Astrocyte of the cerebellum (primary cell): ENCODE measurements at regions not wholly inside any gene's neighbourhood (a gene's known extent, or its start where the extent isn't known, plus 50 kb on each side); places are given as distances from the start of the nearest gene placed in this dataset.
"Not testable (repeated sequence)": the region's sequence is repeated elsewhere in the genome, so short reads cannot be mapped to it uniquely, and the experiment has no call there.

ENCODE experiments used
- DNase-seq: peaks from one replicate; pipeline ENCODE4 v3.0.0-alpha.2; 2011; ENCODE audit warnings: low read depth
- H3K4me3 ChIP-seq: 2 replicates; pipeline ENCODE4 v1.5.1; 2011; ENCODE audit warnings: mild to moderate bottlenecking, low read depth, low read length, moderate library complexity
- in situ Hi-C: cut with HindIII; loops from 2 replicates; pipeline ENCODE4 v1.10.0; 2017; ENCODE audit warnings: low sequenced_read_pairs
- TF ChIP-seq, protein P1 (sequence below): IDR thresholded peaks from 2 replicates; pipeline ENCODE4 v1.5.1; 2012; ENCODE audit warnings: low read length, low read depth, moderate library complexity, mild to moderate bottlenecking; ENCODE audit errors: missing control alignments

- TF ChIP-seq, protein P1, sequence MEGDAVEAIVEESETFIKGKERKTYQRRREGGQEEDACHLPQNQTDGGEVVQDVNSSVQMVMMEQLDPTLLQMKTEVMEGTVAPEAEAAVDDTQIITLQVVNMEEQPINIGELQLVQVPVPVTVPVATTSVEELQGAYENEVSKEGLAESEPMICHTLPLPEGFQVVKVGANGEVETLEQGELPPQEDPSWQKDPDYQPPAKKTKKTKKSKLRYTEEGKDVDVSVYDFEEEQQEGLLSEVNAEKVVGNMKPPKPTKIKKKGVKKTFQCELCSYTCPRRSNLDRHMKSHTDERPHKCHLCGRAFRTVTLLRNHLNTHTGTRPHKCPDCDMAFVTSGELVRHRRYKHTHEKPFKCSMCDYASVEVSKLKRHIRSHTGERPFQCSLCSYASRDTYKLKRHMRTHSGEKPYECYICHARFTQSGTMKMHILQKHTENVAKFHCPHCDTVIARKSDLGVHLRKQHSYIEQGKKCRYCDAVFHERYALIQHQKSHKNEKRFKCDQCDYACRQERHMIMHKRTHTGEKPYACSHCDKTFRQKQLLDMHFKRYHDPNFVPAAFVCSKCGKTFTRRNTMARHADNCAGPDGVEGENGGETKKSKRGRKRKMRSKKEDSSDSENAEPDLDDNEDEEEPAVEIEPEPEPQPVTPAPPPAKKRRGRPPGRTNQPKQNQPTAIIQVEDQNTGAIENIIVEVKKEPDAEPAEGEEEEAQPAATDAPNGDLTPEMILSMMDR, result no peak
- in situ Hi-C loops, result no loop called here
- no peak overlapping the region for H3K4me3 ChIP-seq
- DNase-seq, result no peak
Measured at GRCh38 chr11:97072420-97072819, 682.6 kb downstream of the JRKL start.

- H3K4me3 ChIP-seq, in situ Hi-C loops, DNase-seq: not testable (repeated sequence)
Measured at GRCh38 chr11:97076666-97077065, 686.9 kb downstream of the JRKL start.

GRCh38 chr11:97078443-97078842 lies 688.6 kb downstream of the JRKL start:
- no peak for DNase-seq
- no peak overlapping the region for H3K4me3 ChIP-seq
- in situ Hi-C loops, result no loop called here
- TF ChIP-seq, protein P1, result no peak

DNA sequence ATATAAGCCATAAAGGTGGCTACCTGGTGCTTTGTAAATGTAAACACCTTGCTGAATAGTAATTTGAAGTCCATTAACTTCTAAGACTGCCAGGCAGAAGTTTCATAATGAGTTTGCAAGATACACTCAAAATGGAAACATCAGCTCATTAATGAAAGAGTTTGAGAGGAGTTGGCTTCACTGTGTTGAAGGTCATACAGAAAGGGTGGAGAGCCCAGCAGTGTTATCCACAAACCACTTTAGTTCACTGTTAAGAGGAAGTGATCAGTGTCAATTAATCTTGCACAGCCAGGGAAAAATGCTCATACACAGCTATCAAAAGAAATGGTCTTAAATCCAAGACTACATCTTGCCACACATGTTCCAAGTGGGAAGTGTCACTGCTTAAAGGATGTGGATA lies 689.4 kb downstream of the JRKL start:
- no peak for DNase-seq
- TF ChIP-seq, protein P1, result no peak

GRCh38 chr11:97087419-97087818 lies 697.6 kb downstream of the JRKL start:
- no peak overlapping the region for H3K4me3 ChIP-seq
- DNase-seq, result no peak
- in situ Hi-C loops, result no loop called here
- TF ChIP-seq, protein P1, result no peak

More for the DNA sequence above, 689.4 kb downstream of the JRKL start:
- in situ Hi-C loops, result no loop called here
- no peak overlapping the region for H3K4me3 ChIP-seq

DNA sequence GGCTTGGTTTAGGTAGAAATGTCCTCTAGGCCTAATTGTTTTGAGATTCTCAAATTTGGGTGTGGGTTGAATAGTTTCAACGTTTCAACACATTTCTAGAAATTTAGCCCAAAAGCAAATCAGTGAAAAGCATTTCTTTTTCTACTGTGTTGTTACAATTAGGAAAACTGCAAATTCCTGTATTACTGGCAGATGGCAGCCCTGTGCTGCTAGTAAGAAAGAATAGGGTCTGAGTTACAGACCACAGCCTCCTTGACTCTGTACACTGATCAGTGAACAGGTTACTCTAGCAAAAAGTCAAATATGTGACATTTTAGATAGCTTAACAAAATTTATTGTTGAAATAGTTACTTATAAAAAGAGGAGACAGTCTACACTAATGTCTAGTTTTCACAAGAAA lies 703.0 kb downstream of the JRKL start:
- no peak overlapping the region for H3K4me3 ChIP-seq
- no peak for DNase-seq
- in situ Hi-C loops, result no loop called here
- TF ChIP-seq, protein P1, result no peak

DNA sequence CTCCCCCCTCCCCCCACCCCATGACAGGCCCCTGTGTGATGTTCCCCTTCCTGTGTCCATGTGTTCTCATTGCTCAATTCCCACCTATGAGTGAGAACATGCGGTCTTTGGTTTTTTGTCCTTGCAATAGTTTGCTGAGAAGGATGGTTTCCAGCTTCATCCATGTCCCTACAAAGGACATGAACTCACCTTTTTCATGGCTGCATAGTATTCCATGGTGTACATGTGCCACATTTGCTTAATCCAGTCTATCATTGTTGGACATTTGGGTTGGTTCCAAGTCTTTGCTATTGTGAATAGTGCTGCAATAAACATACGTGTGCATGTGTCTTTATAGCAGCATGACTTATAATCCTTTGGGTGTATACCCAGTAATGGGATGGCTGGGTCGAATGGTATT lies 712.4 kb downstream of the JRKL start:
- H3K4me3 ChIP-seq, DNase-seq, in situ Hi-C loops: not testable (repeated sequence)

GRCh38 chr11:97107604-97108003 lies 717.8 kb downstream of the JRKL start:
- TF ChIP-seq, protein P1, result no peak
- in situ Hi-C loops, result no loop called here
- DNase-seq, result no peak
- no peak overlapping the region for H3K4me3 ChIP-seq
